ENCODE measurements at regions not wholly inside any gene's neighbourhood (a gene's known extent, or its start where the extent isn't known, plus 50 kb on each side); places are given as distances from the start of the nearest gene placed in this dataset.

- TF ChIP-seq CTCF (IDR thresholded peaks at IDR 0.05; ENCODE audit: insufficient read depth, low read length) = no peak
- no peak for TF ChIP-seq POLR2AphosphoS5 (IDR thresholded peaks at IDR 0.05; ENCODE audit: low read depth)
- TF ChIP-seq GABPA (IDR thresholded peaks at IDR 0.05; ENCODE audit: low read depth) = no peak
- no peak for TF ChIP-seq REST (IDR thresholded peaks at IDR 0.05; ENCODE audit: insufficient replicate concordance, low read depth)
- TF ChIP-seq SPI1 (IDR thresholded peaks at IDR 0.05; ENCODE audit: borderline replicate concordance, low read depth) = no peak
Measured at GRCh38 chr6:27144740-27145079, 102.8 kb upstream of the PRSS16 start.

Measured in HL-60 (cell line).